ENCODE measurements at regions not wholly inside any gene's neighbourhood (a gene's known extent, or its start where the extent isn't known, plus 50 kb on each side); places are given as distances from the start of the nearest gene placed in this dataset.

DNA sequence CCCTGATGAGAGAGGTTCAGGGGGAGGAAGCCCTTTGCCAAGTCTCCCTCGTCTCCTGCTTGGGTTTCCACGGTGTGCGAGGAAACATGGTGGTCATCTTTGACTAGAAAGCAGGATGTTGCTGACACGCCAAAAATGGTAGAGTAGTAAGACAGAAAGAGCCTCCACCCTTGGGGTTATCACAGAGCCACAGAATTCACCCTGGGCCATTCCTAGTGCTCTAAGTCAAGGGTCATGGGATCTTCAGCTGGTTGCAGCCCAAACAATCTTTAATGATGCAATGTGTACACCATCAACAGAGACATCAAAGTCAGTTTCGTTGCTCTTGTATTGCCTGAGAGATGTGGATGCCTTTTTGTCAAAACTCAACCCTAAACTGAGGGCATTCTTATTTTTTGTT lies 201.9 kb downstream of the LY86 start:
- TF ChIP-seq CEBPB (IDR thresholded peaks at IDR 0.05), result no peak
- TF ChIP-seq RAD21 (IDR thresholded peaks at IDR 0.05; ENCODE audit: low read depth), result no peak
- no peak for TF ChIP-seq EP300 (IDR thresholded peaks at IDR 0.05; ENCODE audit: borderline replicate concordance)
- no peak for TF ChIP-seq FOXM1 (IDR thresholded peaks at IDR 0.05; ENCODE audit: borderline replicate concordance, low read depth)
- no peak for TF ChIP-seq CREB1 (IDR thresholded peaks at IDR 0.05; ENCODE audit: low read depth)
- TF ChIP-seq REST (IDR thresholded peaks at IDR 0.05; ENCODE audit: low read depth), result no peak

Measured in Ishikawa (cell line).